NCI-H1417 (cell line): ENCODE measurements at regions not wholly inside any gene's neighbourhood (a gene's known extent, or its start where the extent isn't known, plus 50 kb on each side); places are given as distances from the start of the nearest gene placed in this dataset.
"Not testable (repeated sequence)": the region's sequence is repeated elsewhere in the genome, so short reads cannot be mapped to it uniquely, and the experiment has no call there.

ENCODE experiments used
- DNase-seq, 3 experiments: peaks; one replicate each; lab custom pipeline; 2025; lab: John Stamatoyannopoulos, UW

- not testable (repeated sequence) for DNase-seq
Observed at GRCh38 chr16:5159537-5159936, 61.9 kb upstream of the EEF2KMT start.

GRCh38 chr16:5158494-5158893, 60.9 kb upstream of the EEF2KMT start:
- no peak for DNase-seq

- DNase-seq = not testable (repeated sequence)
Observed at GRCh38 chr16:5156486-5156885, 58.9 kb upstream of the EEF2KMT start.

- DNase-seq = not testable (repeated sequence)
Observed at GRCh38 chr16:5154006-5154405, 56.4 kb upstream of the EEF2KMT start.

- not testable (repeated sequence) for DNase-seq
Observed at GRCh38 chr16:5151409-5151808, 53.8 kb upstream of the EEF2KMT start.
